ENCODE measurements at regions not wholly inside any gene's neighbourhood (a gene's known extent, or its start where the extent isn't known, plus 50 kb on each side); places are given as distances from the start of the nearest gene placed in this dataset.

DNA sequence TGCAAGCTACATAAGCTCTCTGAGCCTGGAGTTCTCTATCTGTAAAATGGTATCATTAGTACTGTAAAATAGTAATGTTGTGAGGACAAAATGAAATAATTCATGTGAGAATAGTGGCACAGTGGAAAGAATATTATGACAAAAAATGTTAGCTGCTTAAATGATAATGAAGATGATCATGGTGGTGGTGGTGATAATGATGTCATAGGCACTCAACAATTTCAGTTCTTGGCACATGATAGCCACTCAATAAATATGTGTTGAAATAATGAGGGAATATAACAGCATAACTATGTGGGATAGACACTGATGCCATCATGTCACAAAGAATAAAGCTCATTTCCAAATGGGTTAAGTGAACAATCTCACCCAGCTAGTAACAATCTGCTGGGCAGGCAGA, 736.3 kb downstream of the EFNB2 start:
- no peak overlapping the region for H2AFZ ChIP-seq (ENCODE audit: low read length)
- no peaks in the 10 kb centered on the region for H4K20me1 ChIP-seq (replicated peaks in 1 of 2; ENCODE audit: control insufficient read depth in 1 of 2, insufficient read depth in 2 of 2, low read length in 2 of 2)
- H3K36me3 ChIP-seq (ENCODE audit: control insufficient read depth in 2 of 4, insufficient read depth in 4 of 4, low read length in 3 of 4), result no peaks in the 10 kb centered on the region
- no peaks in the 10 kb centered on the region for H3K9me3 ChIP-seq (ENCODE audit: insufficient read depth in 2 of 2, low read depth in 1 of 2, low read length in 1 of 2)
- TF ChIP-seq PHF8 (conservative IDR thresholded peaks at IDR 0.05; ENCODE audit: low read depth, low read length), result no peak
- no peak for TF ChIP-seq POU5F1 (IDR thresholded peaks at IDR 0.05; ENCODE audit: low read depth, low read length)
- no peak for TF ChIP-seq SP1 (IDR thresholded peaks at IDR 0.05; ENCODE audit: low read depth, low read length)
- TF ChIP-seq RNF2 (IDR thresholded peaks at IDR 0.05; ENCODE audit: borderline replicate concordance, low read depth, low read length, missing control alignments, poor library complexity, severe bottlenecking), result no peak
- no peak for TF ChIP-seq ATF2 (IDR thresholded peaks at IDR 0.05; ENCODE audit: low read length)
- TF ChIP-seq POLR2A (IDR thresholded peaks at IDR 0.05; ENCODE audit: control extremely low read depth in 1 of 2, low read depth in 2 of 2, low read length in 2 of 2), result no peak
- no peak for TF ChIP-seq EZH2 (IDR thresholded peaks at IDR 0.05; ENCODE audit: low read depth, low read length, severe bottlenecking)
- no peak for TF ChIP-seq KDM4A (IDR thresholded peaks at IDR 0.05; ENCODE audit: low read depth, low read length, severe bottlenecking)
- TF ChIP-seq SRF (IDR thresholded peaks at IDR 0.05; ENCODE audit: low read depth, low read length), result no peak
- no peak for TF ChIP-seq YY1 (IDR thresholded peaks at IDR 0.05; ENCODE audit: low read depth, low read length)
- TF ChIP-seq MAFK (IDR thresholded peaks at IDR 0.05; ENCODE audit: low read depth, low read length), result no peak
- H3K4me1 ChIP-seq (replicated peaks in 1 of 4; ENCODE audit: control insufficient read depth in 3 of 4, insufficient read depth in 4 of 4, low read length in 3 of 4), result no peaks in the 10 kb centered on the region
- H2BK12ac ChIP-seq (ENCODE audit: low read depth, low read length), result no peak overlapping the region
- no peak overlapping the region for H3K14ac ChIP-seq (ENCODE audit: insufficient read length)
- DNase-seq (ENCODE audit: low read depth in 1 of 2, low spot score in 2 of 2) (no peak), FAIRE-seq (no peak)
- H4K8ac ChIP-seq (ENCODE audit: extremely low read depth, insufficient read depth, low read length), result no peak overlapping the region
- no peak overlapping the region for H3K9ac ChIP-seq (replicated peaks in 1 of 4; ENCODE audit: extremely low read depth in 1 of 4, low read depth in 3 of 4, low read length in 3 of 4)
- H3K4ac ChIP-seq (replicated peaks; ENCODE audit: insufficient read length, low read depth, low read length), result no peak overlapping the region
- no peaks in the 10 kb centered on the region for H3K79me2 ChIP-seq (ENCODE audit: control insufficient read depth in 1 of 2, insufficient read depth in 2 of 2, low read length in 2 of 2)
- H3K4me3 ChIP-seq (ENCODE audit: extremely low read depth in 1 of 4, insufficient read depth in 2 of 4, low read depth in 3 of 4, low read length in 4 of 4), result no peak overlapping the region
- no peak overlapping the region for H3K27ac ChIP-seq (ENCODE audit: low read depth, low read length)
- H2AK5ac ChIP-seq (ENCODE audit: low read depth, low read length), result no peak overlapping the region
- no peak overlapping the region for H4K91ac ChIP-seq (replicated peaks; ENCODE audit: insufficient read length, low read length)
- no peaks in the 10 kb centered on the region for H3K27me3 ChIP-seq (replicated peaks in 1 of 4; ENCODE audit: control insufficient read depth in 3 of 4, extremely low read depth in 1 of 4, insufficient read depth in 3 of 4, low read length in 3 of 4)
- no peak overlapping the region for H3K23ac ChIP-seq (ENCODE audit: insufficient read length)
- ChIA-PET POLR2A (ENCODE audit: partially characterized antibody) (no interaction called here), CTCF (ENCODE audit: partially characterized antibody) (interaction anchor here (0.6 to 1.6 kb wide), 4 partner anchors 10 to 1169 kb away, joined by 3 to 5 read pairs (median 3); no protein-coding TSS in a partner anchor)
- no peaks in the 10 kb centered on the region for H3K23me2 ChIP-seq (ENCODE audit: low read depth, low read length)
- H2BK15ac ChIP-seq (ENCODE audit: low read length), result no peak overlapping the region
- H3K18ac ChIP-seq (ENCODE audit: extremely low read depth, low read length), result no peak overlapping the region
- no peak overlapping the region for H3K56ac ChIP-seq (replicated peaks; ENCODE audit: insufficient read length, low read depth, low read length)
- no peak overlapping the region for H2BK120ac ChIP-seq (replicated peaks; ENCODE audit: low read depth, low read length)
- H2BK20ac ChIP-seq (ENCODE audit: low read length), result no peak overlapping the region
- H3K79me1 ChIP-seq (ENCODE audit: low read depth, low read length), result no peaks in the 10 kb centered on the region
- H2BK5ac ChIP-seq (ENCODE audit: low read depth, low read length), result no peak overlapping the region
- no peak overlapping the region for H3K4me2 ChIP-seq (ENCODE audit: insufficient read depth in 1 of 2, low read depth in 2 of 2, low read length in 2 of 2)
- no peak overlapping the region for H4K5ac ChIP-seq (ENCODE audit: insufficient read length, low read depth, low read length)
